GM20000 (cell line): ENCODE measurements at regions not wholly inside any gene's neighbourhood (a gene's known extent, or its start where the extent isn't known, plus 50 kb on each side); places are given as distances from the start of the nearest gene placed in this dataset.
A peak's percentile ranks its signal among the peaks of the same experiment; 100 is the strongest.

ENCODE experiments used
- DNase-seq: peaks from one replicate; pipeline ENCODE4 v3.0.0; 2012; ENCODE audit warnings: low spot score
- TF ChIP-seq, protein P1 (sequence below): IDR thresholded peaks from 2 replicates; pipeline ENCODE4 v1.5.1; 2012; ENCODE audit warnings: mild to moderate bottlenecking, control low read depth; ENCODE audit errors: extremely low read depth, missing control alignments

GRCh38 chr18:72652990-72653593 is 109.0 kb upstream of the CBLN2 start:
- DNase-seq, result peak; percentile 52

DNA sequence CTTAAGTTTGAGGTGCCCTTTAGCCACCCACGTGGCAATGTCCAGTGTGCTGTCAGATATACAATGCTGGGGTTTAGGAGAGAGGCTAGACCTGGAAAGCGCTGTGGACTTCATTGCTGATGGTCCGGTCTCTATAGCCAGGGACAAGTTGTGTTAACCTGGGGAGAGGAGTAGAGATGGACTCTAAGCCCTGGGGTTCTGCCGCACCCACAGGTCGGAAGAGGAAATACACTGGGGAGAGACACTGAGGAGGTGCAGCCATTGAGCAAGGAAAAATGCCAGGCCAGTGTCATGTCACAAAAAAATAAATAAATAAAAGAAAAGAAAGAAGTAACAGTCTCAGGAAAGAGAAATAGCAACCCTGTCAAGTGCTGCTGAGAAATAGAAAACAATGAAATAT is 106.9 kb upstream of the CBLN2 start:
- TF ChIP-seq, protein P1, sequence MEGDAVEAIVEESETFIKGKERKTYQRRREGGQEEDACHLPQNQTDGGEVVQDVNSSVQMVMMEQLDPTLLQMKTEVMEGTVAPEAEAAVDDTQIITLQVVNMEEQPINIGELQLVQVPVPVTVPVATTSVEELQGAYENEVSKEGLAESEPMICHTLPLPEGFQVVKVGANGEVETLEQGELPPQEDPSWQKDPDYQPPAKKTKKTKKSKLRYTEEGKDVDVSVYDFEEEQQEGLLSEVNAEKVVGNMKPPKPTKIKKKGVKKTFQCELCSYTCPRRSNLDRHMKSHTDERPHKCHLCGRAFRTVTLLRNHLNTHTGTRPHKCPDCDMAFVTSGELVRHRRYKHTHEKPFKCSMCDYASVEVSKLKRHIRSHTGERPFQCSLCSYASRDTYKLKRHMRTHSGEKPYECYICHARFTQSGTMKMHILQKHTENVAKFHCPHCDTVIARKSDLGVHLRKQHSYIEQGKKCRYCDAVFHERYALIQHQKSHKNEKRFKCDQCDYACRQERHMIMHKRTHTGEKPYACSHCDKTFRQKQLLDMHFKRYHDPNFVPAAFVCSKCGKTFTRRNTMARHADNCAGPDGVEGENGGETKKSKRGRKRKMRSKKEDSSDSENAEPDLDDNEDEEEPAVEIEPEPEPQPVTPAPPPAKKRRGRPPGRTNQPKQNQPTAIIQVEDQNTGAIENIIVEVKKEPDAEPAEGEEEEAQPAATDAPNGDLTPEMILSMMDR, result no peak
- no peak for DNase-seq

More at GRCh38 chr18:72652990-72653593, 109.0 kb upstream of the CBLN2 start:
- TF ChIP-seq, protein P1, result peak; percentile 52

- no peak for DNase-seq
- TF ChIP-seq, protein P1, result no peak
Measured at GRCh38 chr18:72648481-72648960, 104.4 kb upstream of the CBLN2 start.

GRCh38 chr18:72648079-72648478 is 103.9 kb upstream of the CBLN2 start:
- TF ChIP-seq, protein P1, result no peak

DNA sequence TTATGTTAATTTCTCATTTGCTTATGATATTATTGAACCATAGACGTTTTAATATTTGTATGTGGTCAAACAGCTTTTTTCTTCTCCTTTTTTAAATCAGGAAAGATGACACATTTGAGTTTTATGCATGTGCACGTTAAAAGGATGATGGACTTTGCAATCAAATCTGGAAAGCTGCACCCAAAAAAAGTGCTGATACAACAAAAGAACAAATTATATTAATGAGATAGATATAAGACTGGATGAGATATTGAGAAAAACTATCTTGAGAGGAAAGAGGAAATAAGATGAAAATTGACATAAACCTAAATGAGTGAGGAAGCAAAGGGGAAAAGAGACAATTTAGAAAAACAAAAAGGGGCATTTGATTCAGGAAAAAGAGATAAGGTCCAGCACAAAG is 96.4 kb upstream of the CBLN2 start:
- TF ChIP-seq, protein P1, result no peak
- no peak for DNase-seq

More at GRCh38 chr18:72648079-72648478, 103.9 kb upstream of the CBLN2 start:
- no peak for DNase-seq

GRCh38 chr18:72638376-72638775 is 94.2 kb upstream of the CBLN2 start:
- no peak for DNase-seq
- TF ChIP-seq, protein P1, result no peak

GRCh38 chr18:72637721-72638120 is 93.6 kb upstream of the CBLN2 start:
- TF ChIP-seq, protein P1, result no peak

More at GRCh38 chr18:72637721-72638120, 93.6 kb upstream of the CBLN2 start:
- DNase-seq, result no peak
